HG02885 (cell line): ENCODE measurements at regions not wholly inside any gene's neighbourhood (a gene's known extent, or its start where the extent isn't known, plus 50 kb on each side); places are given as distances from the start of the nearest gene placed in this dataset.

ENCODE experiments used
- ATAC-seq: cut with Tn5 transposase; IDR thresholded peaks from one replicate; pipeline ENCODE4 v1.9.1; 2021; ENCODE audit warnings: mild to moderate bottlenecking; ENCODE audit not compliant: unreplicated experiment, poor library complexity

DNA sequence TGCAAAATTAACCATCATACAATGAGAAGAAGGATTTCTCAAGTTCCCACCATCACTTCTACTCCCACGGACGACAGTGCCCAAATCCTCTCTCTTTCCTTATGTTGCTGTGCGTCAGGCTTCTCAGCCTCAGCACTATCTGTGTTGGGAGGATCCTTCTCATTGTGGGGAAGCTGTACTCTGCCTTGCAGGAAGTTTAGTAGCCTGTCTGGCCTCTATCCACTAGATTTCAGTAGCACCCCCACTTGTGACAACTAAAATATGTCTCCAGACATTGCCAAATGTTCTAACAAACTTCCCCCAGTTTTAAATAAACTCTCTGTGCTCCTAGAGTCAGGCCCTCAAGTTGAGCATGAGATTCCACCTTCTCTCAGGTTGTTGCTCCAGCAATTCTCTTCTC is 545.9 kb upstream of the ZFP42 start:
- no peak for ATAC-seq

DNA sequence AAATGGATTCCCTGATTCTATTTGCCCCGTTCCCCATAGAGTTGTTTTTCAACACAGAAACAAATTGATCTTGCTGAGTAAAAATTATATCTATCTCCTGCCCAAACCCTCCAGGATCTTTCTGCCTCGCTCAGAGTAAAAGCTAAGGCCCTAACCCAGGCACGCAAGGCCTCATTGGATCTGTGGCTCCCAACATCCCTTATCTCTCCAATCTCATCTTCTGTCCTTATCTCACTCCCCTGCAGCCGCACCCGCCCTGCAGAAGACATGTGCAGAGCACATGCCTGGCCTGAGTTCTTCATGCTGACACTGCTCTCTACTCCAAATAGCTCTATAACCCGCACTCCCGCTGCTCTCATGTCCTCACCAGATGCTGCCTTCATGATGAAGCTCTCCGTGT is 543.8 kb upstream of the ZFP42 start:
- no peak for ATAC-seq

DNA sequence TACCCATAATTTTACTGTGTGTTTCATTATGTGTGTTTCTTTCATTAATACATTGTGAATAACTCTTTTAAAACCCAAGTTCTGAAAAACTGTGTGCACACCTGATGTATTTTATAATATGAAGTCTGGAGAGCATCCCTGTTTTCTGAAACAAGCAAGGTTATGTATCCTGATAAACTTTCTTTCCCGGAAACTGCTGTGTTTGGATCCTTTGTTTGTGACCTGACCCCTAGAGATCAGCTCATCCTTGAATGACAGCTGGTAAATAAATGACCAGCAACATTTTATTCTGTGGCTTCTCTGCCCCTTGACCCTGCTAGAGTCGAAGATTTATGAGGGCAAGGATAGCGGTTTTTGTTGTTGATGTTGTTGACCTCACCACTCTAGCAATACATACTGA is 535.6 kb upstream of the ZFP42 start:
- ATAC-seq, result no peak

DNA sequence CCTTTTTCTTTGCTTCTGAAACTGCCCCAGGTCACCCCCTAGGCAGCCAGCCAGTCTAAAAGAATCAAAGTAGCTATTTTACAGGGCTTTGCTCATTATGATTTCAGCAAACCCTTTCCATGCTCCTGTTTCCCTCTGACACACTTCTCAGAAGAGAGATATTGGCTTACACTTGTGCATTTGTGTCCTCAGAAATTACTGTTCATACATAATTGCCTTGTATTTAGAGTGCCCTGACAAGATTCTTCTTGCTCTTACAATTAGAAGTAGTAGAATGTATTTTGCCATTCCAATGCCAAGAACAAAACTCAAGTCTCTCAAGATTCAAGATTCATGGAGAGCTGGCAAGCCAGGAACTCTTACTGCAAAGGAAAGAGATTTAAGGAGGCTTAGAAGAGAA is 531.0 kb upstream of the ZFP42 start:
- ATAC-seq, result no peak

DNA sequence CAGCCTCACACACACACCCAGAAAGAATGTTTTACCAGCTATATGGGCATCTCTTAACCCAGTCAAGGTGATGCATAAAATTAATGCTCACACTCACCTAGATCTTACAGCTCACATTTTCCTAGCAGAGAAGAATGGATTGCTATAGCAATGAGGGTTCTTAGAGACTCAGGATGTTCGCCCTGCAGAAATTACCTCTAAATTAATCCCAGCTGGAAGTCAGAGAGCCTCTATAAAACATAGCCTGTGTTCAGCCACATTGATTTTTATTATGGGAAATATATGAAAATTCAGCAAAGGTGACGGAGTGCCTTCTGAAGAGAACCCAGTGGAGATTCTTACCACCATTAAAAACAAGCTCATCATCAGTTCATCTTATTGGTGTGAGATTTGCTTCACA is 528.3 kb upstream of the ZFP42 start:
- ATAC-seq, result no peak

DNA sequence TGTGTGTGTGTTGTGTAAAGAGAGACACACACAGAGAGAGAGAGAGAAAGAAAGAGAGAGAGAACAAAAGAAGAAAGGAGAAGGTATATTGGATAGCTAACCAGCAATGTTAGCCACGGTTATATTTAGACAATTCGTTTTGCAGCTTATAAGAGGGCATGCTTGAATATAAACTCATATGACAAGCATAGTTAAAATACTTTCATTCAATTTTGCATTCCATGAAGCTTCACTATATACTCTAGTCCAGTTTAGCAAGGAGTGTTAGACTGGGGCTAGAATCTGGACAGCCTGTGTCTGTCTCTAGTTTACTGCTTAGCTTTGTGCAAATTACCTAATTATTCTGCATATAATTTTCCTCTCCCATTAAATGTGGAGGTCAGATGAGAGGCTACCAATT is 525.9 kb upstream of the ZFP42 start:
- ATAC-seq, result no peak

DNA sequence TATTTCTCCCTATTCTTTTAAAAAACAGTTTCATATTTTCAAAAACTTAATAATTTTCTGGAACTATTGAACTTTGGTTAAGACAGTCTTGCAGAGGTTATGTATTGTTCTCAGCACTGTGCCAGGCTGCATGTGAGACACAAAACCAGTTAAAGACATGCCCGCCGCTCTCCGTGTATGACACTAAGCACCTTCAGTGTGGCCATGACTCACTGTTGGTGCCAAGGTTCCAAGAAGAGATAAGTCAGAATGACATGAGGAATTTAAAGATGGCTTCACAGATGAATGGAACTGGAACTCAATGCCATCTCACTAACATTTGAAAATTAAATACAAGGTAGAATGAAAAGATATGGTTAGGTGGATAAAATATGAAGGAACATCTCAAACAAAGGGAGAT is 525.5 kb upstream of the ZFP42 start:
- no peak for ATAC-seq

DNA sequence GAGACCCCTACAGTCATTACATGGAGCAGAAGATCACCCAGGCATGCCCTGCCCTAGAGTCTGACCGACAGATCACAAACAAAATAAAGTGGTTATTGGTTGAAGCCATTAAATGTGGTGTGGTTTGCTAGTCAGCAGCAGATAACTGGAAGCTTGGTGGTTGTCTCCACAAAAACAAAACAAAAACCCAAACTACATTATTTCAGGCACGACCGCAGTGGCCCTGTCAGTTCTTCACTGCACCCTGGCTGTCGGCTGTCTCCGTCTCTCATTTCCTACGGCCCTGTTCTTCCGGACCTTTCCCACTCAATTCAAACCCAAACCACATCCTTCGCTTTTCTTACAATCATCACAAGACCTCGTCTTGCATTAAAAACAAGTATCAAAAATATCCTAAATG is 521.3 kb upstream of the ZFP42 start:
- ATAC-seq, result no peak

DNA sequence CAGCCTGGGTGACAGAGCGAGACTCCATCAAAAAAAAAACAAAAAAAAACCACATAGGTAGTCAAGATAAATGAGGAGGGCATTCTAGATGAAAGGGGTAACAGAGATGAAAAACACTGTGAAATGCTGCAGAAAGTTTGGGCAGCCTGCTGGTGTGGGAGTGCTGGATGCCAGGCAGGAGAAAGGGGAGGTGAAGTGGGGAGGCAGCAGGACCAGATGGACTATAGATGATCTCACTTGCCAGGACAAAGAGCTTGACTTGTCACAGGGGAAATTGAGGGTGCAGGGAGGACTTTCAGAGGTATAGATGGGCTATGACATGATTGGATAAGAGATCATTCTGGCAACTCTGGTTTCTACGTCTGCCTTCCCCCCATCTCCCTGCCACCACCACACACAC is 519.7 kb upstream of the ZFP42 start:
- no peak for ATAC-seq

DNA sequence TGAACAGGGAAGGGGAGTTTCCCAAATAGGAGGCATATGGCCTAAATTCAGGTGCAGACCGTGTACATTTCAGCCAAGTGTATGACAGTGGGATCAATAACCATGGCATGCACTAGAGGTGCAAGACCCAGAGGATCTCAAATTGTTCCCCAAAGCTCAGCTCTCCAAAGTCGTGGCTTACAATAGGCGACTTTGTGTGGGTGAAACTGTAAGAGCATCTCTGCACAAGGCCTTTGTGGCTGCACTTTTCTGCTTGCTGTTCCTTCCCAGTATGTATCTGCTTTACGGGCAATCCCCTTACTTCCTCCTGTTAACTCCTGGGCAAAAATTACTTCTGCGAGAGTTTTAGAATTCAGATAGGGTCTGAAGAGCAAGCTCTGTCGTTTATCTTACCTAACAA is 518.3 kb upstream of the ZFP42 start:
- no peak for ATAC-seq

DNA sequence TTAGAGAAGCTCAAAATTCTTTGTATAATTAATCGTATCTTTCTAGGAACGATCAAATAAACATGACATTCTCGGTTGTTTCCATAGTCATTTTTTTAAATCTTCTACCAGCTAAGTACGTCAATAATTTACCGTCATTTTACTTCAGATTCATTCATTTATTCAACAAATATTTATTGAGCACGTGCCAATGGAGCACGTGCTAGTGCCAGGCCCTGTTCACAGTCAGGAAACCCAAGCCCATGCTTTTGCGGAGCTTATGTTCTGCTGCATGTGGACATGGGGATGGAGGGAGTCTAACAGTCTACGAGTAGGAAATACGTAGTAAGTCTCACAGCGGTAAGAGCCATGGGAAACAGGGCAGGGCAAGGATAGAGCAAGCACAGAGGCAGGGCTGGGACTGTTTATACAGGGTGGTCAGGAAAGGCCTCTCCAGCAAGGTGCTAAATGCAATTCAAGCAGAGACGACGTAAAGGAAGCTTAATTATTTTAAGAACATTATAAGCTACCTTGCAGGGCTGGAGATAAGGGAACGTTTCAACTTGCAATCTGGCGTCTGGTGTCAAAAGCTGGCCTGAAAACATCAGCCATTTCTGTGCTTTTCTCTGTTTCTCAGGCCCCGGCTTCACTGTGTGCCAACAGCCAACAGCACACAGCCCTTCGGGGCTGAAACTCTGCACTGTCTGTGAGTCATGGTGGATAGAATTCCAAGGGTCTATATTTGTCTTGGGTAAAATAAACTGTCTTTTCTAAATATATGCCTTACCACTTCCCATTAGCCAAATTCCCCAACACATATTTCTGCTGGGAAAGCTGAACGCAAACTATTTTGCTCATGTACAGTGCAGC is 517.1 kb upstream of the ZFP42 start:
- ATAC-seq, result no peak

DNA sequence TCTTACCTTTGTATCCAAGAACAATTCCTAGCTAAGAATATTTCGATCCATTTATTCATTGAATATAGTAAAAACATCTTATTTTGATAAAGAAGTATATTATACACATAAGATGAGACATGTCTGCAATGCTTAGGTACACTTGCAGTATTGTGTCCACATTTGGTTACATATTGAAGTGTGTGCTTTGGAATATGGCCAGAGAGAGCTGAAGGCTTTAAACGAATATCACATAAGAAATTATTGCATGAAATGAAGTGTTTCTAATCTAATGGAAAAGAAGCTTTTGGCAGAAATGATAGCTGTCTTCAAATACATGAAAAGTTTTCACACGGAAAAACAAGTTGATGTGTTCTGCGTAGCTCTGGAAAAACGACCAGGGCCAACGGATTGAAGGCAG is 516.1 kb upstream of the ZFP42 start:
- ATAC-seq, result no peak

DNA sequence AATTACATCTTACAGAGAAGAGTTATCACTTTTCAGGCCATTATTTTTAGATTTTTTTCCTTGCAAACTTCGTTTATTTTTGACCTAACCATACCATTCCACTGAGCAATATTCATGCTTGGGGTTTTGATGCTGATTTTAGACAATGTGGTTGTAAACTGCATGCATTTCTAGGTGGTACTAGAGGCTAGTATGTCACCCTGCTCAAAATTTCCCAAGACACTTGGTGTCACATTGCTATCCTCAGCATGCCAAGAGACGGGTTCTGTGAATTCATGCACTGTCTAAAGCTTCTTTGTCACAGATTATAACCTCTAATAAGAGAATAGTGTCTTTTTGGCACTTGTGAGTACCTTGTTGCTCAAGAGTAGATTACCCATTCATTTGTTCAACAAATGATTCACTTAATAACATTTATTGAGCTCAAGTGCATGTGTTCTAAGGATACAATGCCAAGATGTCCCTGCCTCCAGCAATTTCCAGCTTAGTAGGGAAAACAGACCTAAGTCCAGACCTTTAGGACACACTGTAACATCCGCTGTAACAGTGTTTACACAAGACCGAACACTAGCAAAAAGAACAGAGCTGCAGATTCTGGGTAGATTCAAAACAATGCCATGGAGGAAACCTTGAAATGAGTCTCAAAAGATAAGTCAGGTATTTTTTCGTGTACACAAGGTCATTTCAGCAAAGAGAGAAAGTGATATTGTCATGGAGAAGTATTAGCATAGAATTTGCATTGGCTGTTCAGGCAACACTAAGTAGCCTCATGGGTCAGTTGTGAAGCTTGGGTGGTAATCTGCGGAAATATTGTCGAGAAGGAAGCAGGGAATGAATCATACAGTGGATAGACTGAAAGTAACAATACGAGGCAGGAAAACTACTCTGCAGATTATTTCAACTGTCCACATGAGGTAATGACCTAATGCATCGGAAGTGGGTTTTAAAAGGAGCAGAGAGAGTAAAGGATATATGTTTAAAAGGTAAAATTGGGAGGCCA is 515.1 kb upstream of the ZFP42 start:
- no peak for ATAC-seq

DNA sequence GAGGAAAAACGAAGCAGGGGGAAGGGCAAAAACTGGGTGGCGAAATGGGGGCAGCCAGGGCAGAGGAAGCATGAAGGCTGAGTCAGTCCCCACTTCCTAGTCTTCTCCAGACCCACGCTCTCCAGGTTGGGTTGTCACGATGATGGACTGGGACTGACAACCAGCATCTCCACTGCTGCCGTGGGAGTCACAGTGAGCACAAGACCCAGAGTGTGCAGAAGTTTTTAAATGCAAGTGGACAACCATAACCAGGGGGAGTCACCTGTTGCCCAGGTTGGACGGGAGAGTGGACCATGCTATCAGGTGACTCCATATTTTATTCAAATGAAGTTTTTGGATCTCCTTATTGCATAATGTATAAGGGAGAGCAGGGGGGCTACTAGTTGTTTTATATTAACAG is 511.4 kb upstream of the ZFP42 start:
- ATAC-seq, result no peak

DNA sequence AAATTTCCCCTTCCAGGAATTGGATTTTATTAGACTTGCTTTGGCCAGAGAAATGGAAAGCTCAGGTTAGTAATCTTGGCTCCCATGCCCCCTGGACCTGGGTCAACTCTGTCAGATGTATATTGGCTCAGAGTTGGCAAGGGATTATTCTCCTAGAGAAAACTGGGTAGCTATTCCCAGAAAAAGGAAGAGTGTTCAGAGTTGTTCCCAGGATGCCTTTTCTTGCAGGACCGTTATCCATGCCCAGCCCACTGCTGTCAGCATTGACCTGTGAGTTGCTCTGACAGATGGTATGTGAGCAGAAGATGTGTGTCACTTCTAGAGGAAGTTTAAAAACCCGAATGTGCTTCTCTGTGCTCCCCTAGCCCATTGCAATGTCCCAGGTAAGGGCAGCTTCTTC is 509.9 kb upstream of the ZFP42 start:
- no peak for ATAC-seq

DNA sequence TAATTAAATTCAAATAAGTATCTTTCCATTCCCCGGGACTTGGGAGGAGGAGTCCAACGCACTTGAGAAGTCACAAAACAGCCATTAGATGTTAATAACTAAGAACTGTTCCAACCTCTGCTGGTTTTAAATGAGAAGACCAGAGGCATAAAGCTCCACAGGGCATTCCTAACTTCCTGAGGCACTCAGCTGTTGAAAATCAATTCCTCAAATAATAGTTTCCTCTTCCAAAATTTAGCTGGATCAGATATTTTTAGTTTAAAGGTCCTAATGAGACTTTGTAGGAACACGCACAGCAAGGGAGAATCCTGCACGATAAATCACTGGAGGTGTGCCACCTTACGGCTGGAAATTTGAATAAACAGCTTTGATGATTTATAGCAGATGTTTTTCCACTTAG is 504.3 kb upstream of the ZFP42 start:
- ATAC-seq, result no peak

DNA sequence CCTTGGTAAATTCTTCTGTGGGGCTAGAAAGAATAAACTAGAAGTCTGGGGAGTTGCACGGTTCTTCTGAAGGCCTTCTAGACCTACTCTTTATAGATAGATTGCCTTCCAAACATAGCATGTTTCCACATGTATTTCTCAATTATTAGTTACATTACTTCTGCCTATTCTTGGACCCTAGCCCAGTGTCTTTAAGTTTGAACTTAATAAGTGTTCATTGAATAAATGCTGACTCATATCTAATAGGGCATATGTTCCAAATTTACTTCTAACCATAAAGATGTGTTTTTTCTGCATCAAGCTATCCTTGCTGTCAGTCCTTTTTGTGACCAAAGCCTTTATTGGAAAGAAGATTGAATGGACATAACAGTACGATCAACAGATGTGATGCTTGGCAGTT is 503.6 kb upstream of the ZFP42 start:
- no peak for ATAC-seq

DNA sequence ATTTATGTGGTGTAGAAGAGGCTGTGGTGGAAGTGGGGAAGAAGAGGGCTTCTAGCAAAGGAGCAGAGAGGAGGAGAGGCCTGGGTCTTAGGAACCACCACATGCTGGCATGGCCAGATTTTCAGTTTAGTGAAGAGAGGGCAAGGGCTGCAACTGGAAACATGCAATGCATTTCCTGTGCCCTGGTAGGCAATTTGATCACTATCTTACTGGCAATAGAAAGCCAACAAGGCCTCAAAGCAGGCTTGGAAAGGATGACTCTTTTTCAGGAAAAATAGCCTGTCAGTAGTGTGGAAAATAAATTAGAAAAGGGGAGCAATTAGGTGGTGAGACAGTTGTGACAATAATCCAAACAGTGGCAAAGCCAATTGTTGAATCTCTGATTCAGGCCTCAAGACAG is 501.9 kb upstream of the ZFP42 start:
- ATAC-seq, result no peak

DNA sequence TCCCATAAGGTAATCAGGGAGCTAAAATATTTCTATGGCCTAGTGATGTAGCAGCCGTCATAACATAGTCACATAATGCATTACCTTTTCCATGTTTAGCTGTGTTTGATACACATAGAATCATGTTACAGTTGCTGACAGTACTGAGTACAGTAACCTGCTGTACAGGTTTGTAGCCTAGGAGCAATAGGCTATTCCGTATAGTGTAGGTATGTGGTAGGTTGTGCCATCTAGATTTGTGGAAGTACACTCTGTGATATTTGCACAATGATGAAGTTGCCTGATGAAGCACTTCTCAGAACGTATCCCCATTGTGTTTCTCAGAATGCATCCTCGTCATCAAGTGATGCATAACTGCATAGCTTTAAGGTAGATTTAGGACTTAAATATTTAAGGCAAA is 495.6 kb upstream of the ZFP42 start:
- ATAC-seq, result no peak

DNA sequence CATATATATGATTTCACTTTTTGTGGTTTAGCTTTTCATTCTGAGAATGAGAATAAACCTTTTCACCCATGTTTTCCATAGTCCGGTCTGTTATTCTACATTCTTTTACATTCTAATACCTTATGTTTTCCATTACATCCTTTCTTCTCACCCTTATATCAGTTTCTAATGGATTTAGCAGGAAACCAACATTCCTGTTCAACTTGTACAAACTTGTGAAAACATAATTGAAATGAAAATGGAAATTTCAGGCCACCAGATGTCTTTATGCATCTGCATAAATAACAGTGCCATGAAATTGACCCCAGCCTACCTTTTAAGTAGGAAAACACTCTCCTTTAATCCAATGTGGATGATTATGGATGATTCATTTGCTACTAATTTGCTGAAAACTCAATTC is 494.8 kb upstream of the ZFP42 start:
- no peak for ATAC-seq

DNA sequence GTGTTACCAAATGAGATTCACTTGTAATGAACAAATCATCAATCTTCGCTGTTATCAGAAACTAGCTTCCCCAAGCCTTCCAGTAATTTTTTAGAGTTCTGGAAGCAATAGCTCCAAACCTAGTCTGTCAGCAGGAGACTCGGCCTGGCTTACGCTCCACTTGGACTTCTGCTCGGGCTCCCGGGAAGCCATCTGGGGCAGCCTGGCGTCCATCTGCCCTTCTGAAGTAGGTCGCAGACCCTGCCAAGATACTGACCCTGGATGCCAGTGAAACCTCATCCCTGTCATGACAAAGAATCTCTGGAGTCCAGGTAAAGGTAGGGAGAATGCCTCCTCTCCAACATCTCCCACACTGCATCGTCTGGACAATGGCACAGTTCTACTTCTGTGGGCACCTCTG is 493.8 kb upstream of the ZFP42 start:
- no peak for ATAC-seq
